ENCODE measurements at regions not wholly inside any gene's neighbourhood (a gene's known extent, or its start where the extent isn't known, plus 50 kb on each side); places are given as distances from the start of the nearest gene placed in this dataset.

- no peak overlapping the region for H3K4me2 ChIP-seq
- Mint-ChIP-seq H3K36me3 (ENCODE audit: low read depth) (peaks cover 28% of the 10 kb centered on the region), H3K4me1 (no peaks in the 10 kb centered on the region), H3K27me3 (ENCODE audit: insufficient read depth, low read depth, poor library complexity) (no peaks in the 10 kb centered on the region), H3K9me3 (peaks cover 42% of the 10 kb centered on the region), H3K4me3 (no peak overlapping the region), H3K27ac (no peak overlapping the region)
- no peak for ATAC-seq
- no peak overlapping the region for H2AFZ ChIP-seq
- H3F3A ChIP-seq (replicated peaks; ENCODE audit: low read depth), result no peaks in the 10 kb centered on the region
- no peaks in the 10 kb centered on the region for H3K9me2 ChIP-seq (ENCODE audit: insufficient read depth)
- no peak overlapping the region for H3K4me3 ChIP-seq
- peaks cover 10% of the 10 kb centered on the region; the same call in 1 of the 2 replicates for H3K36me3 ChIP-seq (ENCODE audit: insufficient read depth)
- H3K4me1 ChIP-seq (ENCODE audit: insufficient read depth), result no peaks in the 10 kb centered on the region
- no peaks in the 10 kb centered on the region for H4K20me1 ChIP-seq (replicated peaks; ENCODE audit: insufficient read depth)
- no peaks in the 10 kb centered on the region for H3K79me2 ChIP-seq (replicated peaks; ENCODE audit: insufficient read depth)
- H3K27ac ChIP-seq (ENCODE audit: low read depth), result no peak overlapping the region
- H3K27me3 ChIP-seq (ENCODE audit: insufficient read depth), result no peaks in the 10 kb centered on the region
- TF ChIP-seq NANOG (IDR thresholded peaks at IDR 0.05; ENCODE audit: borderline replicate concordance), result no peak
- no peak for TF ChIP-seq STAT1 (IDR thresholded peaks at IDR 0.05; ENCODE audit: unreplicated experiment)
- TF ChIP-seq EZH2phosphoT487 (IDR thresholded peaks at IDR 0.05; ENCODE audit: unreplicated experiment), result no peak
- TF ChIP-seq ZNF331 (CRISPR knock-in tag; IDR thresholded peaks at IDR 0.05; ENCODE audit: low read depth), result no peak
- TF ChIP-seq, protein P1, sequence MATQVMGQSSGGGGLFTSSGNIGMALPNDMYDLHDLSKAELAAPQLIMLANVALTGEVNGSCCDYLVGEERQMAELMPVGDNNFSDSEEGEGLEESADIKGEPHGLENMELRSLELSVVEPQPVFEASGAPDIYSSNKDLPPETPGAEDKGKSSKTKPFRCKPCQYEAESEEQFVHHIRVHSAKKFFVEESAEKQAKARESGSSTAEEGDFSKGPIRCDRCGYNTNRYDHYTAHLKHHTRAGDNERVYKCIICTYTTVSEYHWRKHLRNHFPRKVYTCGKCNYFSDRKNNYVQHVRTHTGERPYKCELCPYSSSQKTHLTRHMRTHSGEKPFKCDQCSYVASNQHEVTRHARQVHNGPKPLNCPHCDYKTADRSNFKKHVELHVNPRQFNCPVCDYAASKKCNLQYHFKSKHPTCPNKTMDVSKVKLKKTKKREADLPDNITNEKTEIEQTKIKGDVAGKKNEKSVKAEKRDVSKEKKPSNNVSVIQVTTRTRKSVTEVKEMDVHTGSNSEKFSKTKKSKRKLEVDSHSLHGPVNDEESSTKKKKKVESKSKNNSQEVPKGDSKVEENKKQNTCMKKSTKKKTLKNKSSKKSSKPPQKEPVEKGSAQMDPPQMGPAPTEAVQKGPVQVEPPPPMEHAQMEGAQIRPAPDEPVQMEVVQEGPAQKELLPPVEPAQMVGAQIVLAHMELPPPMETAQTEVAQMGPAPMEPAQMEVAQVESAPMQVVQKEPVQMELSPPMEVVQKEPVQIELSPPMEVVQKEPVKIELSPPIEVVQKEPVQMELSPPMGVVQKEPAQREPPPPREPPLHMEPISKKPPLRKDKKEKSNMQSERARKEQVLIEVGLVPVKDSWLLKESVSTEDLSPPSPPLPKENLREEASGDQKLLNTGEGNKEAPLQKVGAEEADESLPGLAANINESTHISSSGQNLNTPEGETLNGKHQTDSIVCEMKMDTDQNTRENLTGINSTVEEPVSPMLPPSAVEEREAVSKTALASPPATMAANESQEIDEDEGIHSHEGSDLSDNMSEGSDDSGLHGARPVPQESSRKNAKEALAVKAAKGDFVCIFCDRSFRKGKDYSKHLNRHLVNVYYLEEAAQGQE (IDR thresholded peaks at IDR 0.05; ENCODE audit: unreplicated experiment), result no peak
- peak; percentile 49 for DNase-seq (ENCODE audit: low spot score)
These were observed 429.2 kb downstream of the GPAT3 start for GRCh38 chr4:83964996-83965541.

DNA sequence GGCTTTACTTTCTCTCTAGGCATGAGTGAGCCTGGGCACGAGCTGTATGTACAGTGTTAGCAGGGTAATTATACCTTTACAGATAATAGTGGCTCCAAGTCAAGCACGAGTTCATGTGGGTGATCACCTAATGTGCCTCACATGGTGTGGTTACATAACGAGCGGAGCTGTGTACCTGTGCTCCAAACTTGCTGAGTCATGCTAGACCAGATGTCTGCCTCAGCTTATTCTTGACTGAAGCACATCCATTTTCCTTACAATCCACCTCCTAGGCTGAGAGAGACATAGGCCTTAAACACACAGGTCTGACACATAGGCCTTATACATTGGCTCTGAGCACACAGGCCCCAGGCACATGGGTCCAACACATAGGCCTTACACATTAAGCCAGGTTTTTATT is 426.6 kb downstream of the GPAT3 start:
- Mint-ChIP-seq H3K36me3 (ENCODE audit: low read depth) (peaks cover 45% of the 10 kb centered on the region), H3K27me3 (ENCODE audit: insufficient read depth, low read depth, poor library complexity) (no peaks in the 10 kb centered on the region), H3K4me3 (no peak overlapping the region), H3K4me1 (no peaks in the 10 kb centered on the region), H3K27ac (no peak overlapping the region), H3K9me3 (peaks cover 62% of the 10 kb centered on the region)
- Histone ChIP-seq H2AFZ (no peak overlapping the region), H4K20me1 (replicated peaks; ENCODE audit: insufficient read depth) (no peaks in the 10 kb centered on the region), H3F3A (replicated peaks; ENCODE audit: low read depth) (no peaks in the 10 kb centered on the region), H3K27me3 (ENCODE audit: insufficient read depth) (no peaks in the 10 kb centered on the region), H3K4me1 (ENCODE audit: insufficient read depth) (no peaks in the 10 kb centered on the region), H3K27ac (ENCODE audit: low read depth) (no peak overlapping the region), H3K79me2 (replicated peaks; ENCODE audit: insufficient read depth) (no peaks in the 10 kb centered on the region), H3K4me3 (no peak overlapping the region), H3K9me2 (ENCODE audit: insufficient read depth) (no peaks in the 10 kb centered on the region), H3K4me2 (no peak overlapping the region), H3K36me3 (ENCODE audit: insufficient read depth) (peaks cover 16% of the 10 kb centered on the region)
- peak; percentile 3 for DNase-seq (ENCODE audit: low spot score)
- ATAC-seq, result no peak
- TF ChIP-seq EZH2 (IDR thresholded peaks at IDR 0.05; ENCODE audit: low read depth, unreplicated experiment) (no peak), STAT1 (IDR thresholded peaks at IDR 0.05; ENCODE audit: unreplicated experiment) (no peak), NANOG (IDR thresholded peaks at IDR 0.05; ENCODE audit: borderline replicate concordance) (no peak)
- TF ChIP-seq, protein P1 (IDR thresholded peaks at IDR 0.05; ENCODE audit: unreplicated experiment), result no peak
- TF ChIP-seq, protein P2, sequence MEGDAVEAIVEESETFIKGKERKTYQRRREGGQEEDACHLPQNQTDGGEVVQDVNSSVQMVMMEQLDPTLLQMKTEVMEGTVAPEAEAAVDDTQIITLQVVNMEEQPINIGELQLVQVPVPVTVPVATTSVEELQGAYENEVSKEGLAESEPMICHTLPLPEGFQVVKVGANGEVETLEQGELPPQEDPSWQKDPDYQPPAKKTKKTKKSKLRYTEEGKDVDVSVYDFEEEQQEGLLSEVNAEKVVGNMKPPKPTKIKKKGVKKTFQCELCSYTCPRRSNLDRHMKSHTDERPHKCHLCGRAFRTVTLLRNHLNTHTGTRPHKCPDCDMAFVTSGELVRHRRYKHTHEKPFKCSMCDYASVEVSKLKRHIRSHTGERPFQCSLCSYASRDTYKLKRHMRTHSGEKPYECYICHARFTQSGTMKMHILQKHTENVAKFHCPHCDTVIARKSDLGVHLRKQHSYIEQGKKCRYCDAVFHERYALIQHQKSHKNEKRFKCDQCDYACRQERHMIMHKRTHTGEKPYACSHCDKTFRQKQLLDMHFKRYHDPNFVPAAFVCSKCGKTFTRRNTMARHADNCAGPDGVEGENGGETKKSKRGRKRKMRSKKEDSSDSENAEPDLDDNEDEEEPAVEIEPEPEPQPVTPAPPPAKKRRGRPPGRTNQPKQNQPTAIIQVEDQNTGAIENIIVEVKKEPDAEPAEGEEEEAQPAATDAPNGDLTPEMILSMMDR (conservative IDR thresholded peaks at IDR 0.05; ENCODE audit: low read depth in 2 of 2), result no peak

Measured in GM23338 (cell line).